ENCODE measurements at regions not wholly inside any gene's neighbourhood (a gene's known extent, or its start where the extent isn't known, plus 50 kb on each side); places are given as distances from the start of the nearest gene placed in this dataset.

GRCh38 chr18:22271030-22271429, 101.6 kb downstream of the GATA6 start:
- Histone ChIP-seq H3K36me3 (ENCODE audit: insufficient read depth, low read length) (no peaks in the 10 kb centered on the region), H3K27ac (ENCODE audit: low read depth, low read length) (no peak overlapping the region), H3K4me1 (ENCODE audit: insufficient read depth, low read length) (no peaks in the 10 kb centered on the region), H3K4me3 (ENCODE audit: low read length in 2 of 2) (no peak overlapping the region), H3K27me3 (ENCODE audit: insufficient read depth, low read length) (no peaks in the 10 kb centered on the region), H3K9me3 (ENCODE audit: control insufficient read depth in 1 of 2, low read length in 2 of 2) (no peaks in the 10 kb centered on the region)
- ChIA-PET POLR2A (ENCODE audit: partially characterized antibody) (no interaction called here), CTCF (ENCODE audit: partially characterized antibody) (no interaction called here)
- intact Hi-C loops (cut with micrococcal nuclease), result no loop called here
- Mint-ChIP-seq H3K4me1 (no peaks in the 10 kb centered on the region), H3K36me3 (no peaks in the 10 kb centered on the region), H3K4me3 (no peak overlapping the region), H3K9me3 (peaks cover 0 to 8% (median 2%) of the 10 kb centered on the region in 8 donors), H3K27ac (no peak overlapping the region), H3K27me3 (peaks cover 0 to 4% of the 10 kb centered on the region in 2 donors)
- no peak for DNase-seq

GRCh38 chr18:22268641-22269128, 99.3 kb downstream of the GATA6 start:
- no peak overlapping the region for H3K27ac Mint-ChIP-seq
- DNase-seq, result no peak
- CTCF ChIA-PET (ENCODE audit: partially characterized antibody), result no interaction called here
- Histone ChIP-seq H3K27me3 (ENCODE audit: insufficient read depth, low read length) (no peaks in the 10 kb centered on the region), H3K36me3 (ENCODE audit: insufficient read depth, low read length) (no peaks in the 10 kb centered on the region), H3K27ac (ENCODE audit: low read depth, low read length) (no peak overlapping the region), H3K4me1 (ENCODE audit: insufficient read depth, low read length) (no peaks in the 10 kb centered on the region), H3K4me3 (ENCODE audit: low read length in 2 of 2) (no peak overlapping the region), H3K9me3 (ENCODE audit: control insufficient read depth in 1 of 2, low read length in 2 of 2) (no peaks in the 10 kb centered on the region)
- no peaks in the 10 kb centered on the region for H3K36me3 Mint-ChIP-seq
- no peaks in the 10 kb centered on the region for H3K4me1 Mint-ChIP-seq
- POLR2A ChIA-PET (ENCODE audit: partially characterized antibody), result no interaction called here
- H3K4me3 Mint-ChIP-seq, result no peak overlapping the region
- intact Hi-C loops (cut with micrococcal nuclease), result no loop called here
- H3K9me3 Mint-ChIP-seq, result peaks cover 0 to 4% (median 1%) of the 10 kb centered on the region in 8 donors
- peaks cover 0 to 4% of the 10 kb centered on the region in 2 donors for H3K27me3 Mint-ChIP-seq

- intact Hi-C loops (cut with micrococcal nuclease), result no loop called here
- Histone ChIP-seq H3K9me3 (ENCODE audit: control insufficient read depth in 1 of 2, low read length in 2 of 2) (no peaks in the 10 kb centered on the region), H3K36me3 (ENCODE audit: insufficient read depth, low read length) (no peaks in the 10 kb centered on the region), H3K27me3 (ENCODE audit: insufficient read depth, low read length) (no peaks in the 10 kb centered on the region), H3K27ac (ENCODE audit: low read depth, low read length) (no peak overlapping the region), H3K4me1 (ENCODE audit: insufficient read depth, low read length) (no peaks in the 10 kb centered on the region), H3K4me3 (ENCODE audit: low read length in 2 of 2) (no peak overlapping the region)
- H3K27me3 Mint-ChIP-seq, result peaks cover 0 to 4% of the 10 kb centered on the region in 2 donors
- no peak overlapping the region for H3K4me3 Mint-ChIP-seq
- ChIA-PET CTCF (ENCODE audit: partially characterized antibody) (no interaction called here), POLR2A (ENCODE audit: partially characterized antibody) (no interaction called here)
- H3K9me3 Mint-ChIP-seq, result peaks cover 0 to 3% (median under 1%) of the 10 kb centered on the region in 8 donors
- DNase-seq, result no peak
- H3K36me3 Mint-ChIP-seq, result no peaks in the 10 kb centered on the region
- no peaks in the 10 kb centered on the region for H3K4me1 Mint-ChIP-seq
- H3K27ac Mint-ChIP-seq, result no peak overlapping the region
These were observed 98.3 kb downstream of the GATA6 start for GRCh38 chr18:22267697-22268096.

DNA sequence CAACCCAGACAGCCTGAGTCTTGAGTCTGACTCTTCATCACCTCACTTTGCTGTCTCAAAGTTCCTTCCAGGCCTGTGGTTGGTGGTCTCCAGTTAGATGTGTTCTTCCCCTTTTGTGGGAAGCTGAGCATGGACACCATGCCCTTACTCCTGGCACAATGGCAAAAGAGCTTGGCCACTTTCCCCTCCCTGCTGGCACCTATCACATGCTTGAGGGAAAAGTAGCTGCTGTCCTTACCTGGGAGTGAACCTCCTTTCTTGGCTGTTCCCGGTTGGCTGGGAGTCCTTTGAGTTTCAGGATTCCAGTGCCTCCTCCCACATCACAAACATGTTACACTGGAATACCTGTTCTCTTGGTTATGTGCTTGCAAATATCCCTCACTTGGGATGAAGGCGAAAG, 97.8 kb downstream of the GATA6 start:
- no peak overlapping the region for H3K27ac Mint-ChIP-seq
- intact Hi-C loops (cut with micrococcal nuclease), result no loop called here
- no peaks in the 10 kb centered on the region for H3K36me3 ChIP-seq (ENCODE audit: insufficient read depth, low read length)
- no peak overlapping the region for H3K4me3 Mint-ChIP-seq
- H3K27me3 Mint-ChIP-seq, result peaks cover 0 to 4% of the 10 kb centered on the region in 2 donors
- no peaks in the 10 kb centered on the region for H3K36me3 Mint-ChIP-seq
- H3K27me3 ChIP-seq (ENCODE audit: insufficient read depth, low read length), result no peaks in the 10 kb centered on the region
- POLR2A ChIA-PET (ENCODE audit: partially characterized antibody), result no interaction called here
- CTCF ChIA-PET (ENCODE audit: partially characterized antibody), result no interaction called here
- H3K9me3 Mint-ChIP-seq, result peaks cover 0 to 2% (median under 1%) of the 10 kb centered on the region in 8 donors
- DNase-seq, result no peak
- no peak overlapping the region for H3K27ac ChIP-seq (ENCODE audit: low read depth, low read length)
- H3K9me3 ChIP-seq (ENCODE audit: control insufficient read depth in 1 of 2, low read length in 2 of 2), result no peaks in the 10 kb centered on the region
- no peaks in the 10 kb centered on the region for H3K4me1 Mint-ChIP-seq
- no peaks in the 10 kb centered on the region for H3K4me1 ChIP-seq (ENCODE audit: insufficient read depth, low read length)
- no peak overlapping the region for H3K4me3 ChIP-seq (ENCODE audit: low read length in 2 of 2)

DNA sequence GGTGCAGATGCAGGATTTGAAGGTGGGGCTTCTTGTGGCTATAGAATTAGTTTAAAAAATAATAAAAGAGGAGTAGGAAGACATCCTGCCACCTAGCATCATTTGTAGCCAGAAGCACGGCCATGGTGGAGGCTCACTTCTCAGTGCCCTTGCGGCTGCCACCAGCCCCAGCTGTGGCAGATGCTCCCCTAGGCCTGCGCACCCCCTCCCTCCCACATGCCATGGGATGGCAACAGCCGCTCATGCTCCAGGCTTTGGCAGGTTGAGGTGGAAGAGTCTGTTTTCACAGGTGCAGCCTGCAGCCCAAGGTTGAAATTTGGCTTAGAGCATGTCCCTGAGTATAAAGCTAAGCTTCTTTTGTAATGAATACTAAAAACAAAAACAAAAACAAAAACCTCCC, 96.4 kb downstream of the GATA6 start:
- ChIA-PET CTCF (ENCODE audit: partially characterized antibody) (no interaction called here), POLR2A (ENCODE audit: partially characterized antibody) (no interaction called here)
- intact Hi-C loops (cut with micrococcal nuclease), result no loop called here
- no peak overlapping the region for H3K27ac Mint-ChIP-seq
- Histone ChIP-seq H3K27ac (ENCODE audit: low read depth, low read length) (no peak overlapping the region), H3K9me3 (ENCODE audit: control insufficient read depth in 1 of 2, low read length in 2 of 2) (no peaks in the 10 kb centered on the region), H3K36me3 (ENCODE audit: insufficient read depth, low read length) (no peaks in the 10 kb centered on the region), H3K4me3 (ENCODE audit: low read length in 2 of 2) (no peak overlapping the region), H3K27me3 (ENCODE audit: insufficient read depth, low read length) (no peaks in the 10 kb centered on the region), H3K4me1 (ENCODE audit: insufficient read depth, low read length) (no peaks in the 10 kb centered on the region)
- DNase-seq, result no peak
- no peak overlapping the region for H3K4me3 Mint-ChIP-seq
- H3K27me3 Mint-ChIP-seq, result peaks cover 0 to 4% of the 10 kb centered on the region in 2 donors
- peaks cover 0 to 9% (median 2%) of the 10 kb centered on the region in 8 donors for H3K9me3 Mint-ChIP-seq
- no peaks in the 10 kb centered on the region for H3K4me1 Mint-ChIP-seq
- no peaks in the 10 kb centered on the region for H3K36me3 Mint-ChIP-seq

GRCh38 chr18:22260208-22260820, 90.9 kb downstream of the GATA6 start:
- CTCF ChIA-PET (ENCODE audit: partially characterized antibody), result no interaction called here
- DNase-seq, result peak in 2 of 5 donors; percentile 2 to 21
- Histone ChIP-seq H3K27ac (ENCODE audit: low read depth, low read length) (no peak overlapping the region), H3K9me3 (ENCODE audit: control insufficient read depth in 1 of 2, low read length in 2 of 2) (no peaks in the 10 kb centered on the region), H3K36me3 (ENCODE audit: insufficient read depth, low read length) (no peaks in the 10 kb centered on the region), H3K4me1 (ENCODE audit: insufficient read depth, low read length) (no peaks in the 10 kb centered on the region), H3K27me3 (ENCODE audit: insufficient read depth, low read length) (no peaks in the 10 kb centered on the region), H3K4me3 (ENCODE audit: low read length in 2 of 2) (no peak overlapping the region)
- H3K4me3 Mint-ChIP-seq, result no peak overlapping the region
- no peak overlapping the region for H3K27ac Mint-ChIP-seq
- H3K4me1 Mint-ChIP-seq, result peaks cover 0 to 3% (median 2%) of the 10 kb centered on the region in 4 donors
- POLR2A ChIA-PET (ENCODE audit: partially characterized antibody), result no interaction called here
- H3K9me3 Mint-ChIP-seq, result peaks cover 0 to 12% (median 2%) of the 10 kb centered on the region in 8 donors
- H3K36me3 Mint-ChIP-seq, result no peaks in the 10 kb centered on the region
- H3K27me3 Mint-ChIP-seq, result no peaks in the 10 kb centered on the region
- intact Hi-C loops (cut with micrococcal nuclease), result no loop called here

- H3K27ac Mint-ChIP-seq, result no peak overlapping the region
- ChIA-PET POLR2A (ENCODE audit: partially characterized antibody) (no interaction called here), CTCF (ENCODE audit: partially characterized antibody) (no interaction called here)
- no peaks in the 10 kb centered on the region for H3K36me3 Mint-ChIP-seq
- peaks cover 0 to 12% (median under 1%) of the 10 kb centered on the region in 8 donors for H3K9me3 Mint-ChIP-seq
- H3K4me1 Mint-ChIP-seq, result peaks cover 1 to 6% (median 5%) of the 10 kb centered on the region in 4 donors
- intact Hi-C loops (cut with micrococcal nuclease), result no loop called here
- no peak overlapping the region for H3K27ac ChIP-seq (ENCODE audit: low read depth, low read length)
- H3K4me3 Mint-ChIP-seq, result no peak overlapping the region
- peaks cover 0 to 4% of the 10 kb centered on the region in 2 donors for H3K27me3 Mint-ChIP-seq
- no peaks in the 10 kb centered on the region for H3K27me3 ChIP-seq (ENCODE audit: insufficient read depth, low read length)
- no peak for DNase-seq
- no peaks in the 10 kb centered on the region for H3K4me1 ChIP-seq (ENCODE audit: insufficient read depth, low read length)
- no peaks in the 10 kb centered on the region for H3K9me3 ChIP-seq (ENCODE audit: control insufficient read depth in 1 of 2, low read length in 2 of 2)
- no peaks in the 10 kb centered on the region for H3K36me3 ChIP-seq (ENCODE audit: insufficient read depth, low read length)
- H3K4me3 ChIP-seq (ENCODE audit: low read length in 2 of 2), result no peak overlapping the region
These were observed 87.7 kb downstream of the GATA6 start for GRCh38 chr18:22257022-22257543.

Data from CD4-positive, alpha-beta memory T cell (primary cell).